ENCODE measurements at regions not wholly inside any gene's neighbourhood (a gene's known extent, or its start where the extent isn't known, plus 50 kb on each side); places are given as distances from the start of the nearest gene placed in this dataset.

GRCh38 chr4:159443975-159444374, 341.1 kb downstream of the RAPGEF2 start:
- TF ChIP-seq EZH2 (IDR thresholded peaks at IDR 0.05; ENCODE audit: borderline replicate concordance, low read depth, low read length, severe bottlenecking) (no peak), CTCF (IDR thresholded peaks at IDR 0.05; ENCODE audit: borderline replicate concordance, extremely low read depth, low read length, poor library complexity, severe bottlenecking) (no peak)
- H3K36me3 ChIP-seq (ENCODE audit: insufficient read depth, low read length) = no peaks in the 10 kb centered on the region
- no peaks in the 10 kb centered on the region for H3K4me1 ChIP-seq (ENCODE audit: insufficient read depth, low read length)
- no peak overlapping the region for H2AFZ ChIP-seq (ENCODE audit: low read depth, low read length)
- DNase-seq = no peak
- H3K4me3 ChIP-seq (ENCODE audit: low read depth in 1 of 2, low read length in 2 of 2) = no peak overlapping the region
- no peaks in the 10 kb centered on the region for H3K79me2 ChIP-seq (ENCODE audit: insufficient read depth, low read length)
- H3K27ac ChIP-seq (ENCODE audit: low read length) = no peak overlapping the region
- no peak overlapping the region for H3K4me2 ChIP-seq (ENCODE audit: insufficient read depth, low read length)
- no peaks in the 10 kb centered on the region for H4K20me1 ChIP-seq (ENCODE audit: insufficient read depth, low read length)
- no peak overlapping the region for H3K9ac ChIP-seq (ENCODE audit: low read depth, low read length)
- ATAC-seq (ENCODE audit: insufficient read depth, low read depth) = no peak
- H3K9me3 ChIP-seq (ENCODE audit: insufficient read depth, low read length, severe bottlenecking) = no peaks in the 10 kb centered on the region
- H3K27me3 ChIP-seq (ENCODE audit: insufficient read depth, low read length, poor library complexity) = no peaks in the 10 kb centered on the region

- no peak for TF ChIP-seq EZH2 (IDR thresholded peaks at IDR 0.05; ENCODE audit: borderline replicate concordance, low read depth, low read length, severe bottlenecking)
- no peak for TF ChIP-seq CTCF (IDR thresholded peaks at IDR 0.05; ENCODE audit: borderline replicate concordance, extremely low read depth, low read length, poor library complexity, severe bottlenecking)
- no peak overlapping the region for H3K9ac ChIP-seq (ENCODE audit: low read depth, low read length)
- no peak overlapping the region for H2AFZ ChIP-seq (ENCODE audit: low read depth, low read length)
- no peak overlapping the region for H3K4me2 ChIP-seq (ENCODE audit: insufficient read depth, low read length)
- no peaks in the 10 kb centered on the region for H3K79me2 ChIP-seq (ENCODE audit: insufficient read depth, low read length)
- no peaks in the 10 kb centered on the region for H4K20me1 ChIP-seq (ENCODE audit: insufficient read depth, low read length)
- no peaks in the 10 kb centered on the region for H3K9me3 ChIP-seq (ENCODE audit: insufficient read depth, low read length, severe bottlenecking)
- DNase-seq (no peak), ATAC-seq (ENCODE audit: insufficient read depth, low read depth) (no peak)
- H3K4me3 ChIP-seq (ENCODE audit: low read depth in 1 of 2, low read length in 2 of 2) = no peak overlapping the region
- no peaks in the 10 kb centered on the region for H3K4me1 ChIP-seq (ENCODE audit: insufficient read depth, low read length)
- H3K27me3 ChIP-seq (ENCODE audit: insufficient read depth, low read length, poor library complexity) = no peaks in the 10 kb centered on the region
- H3K36me3 ChIP-seq (ENCODE audit: insufficient read depth, low read length) = no peaks in the 10 kb centered on the region
- no peak overlapping the region for H3K27ac ChIP-seq (ENCODE audit: low read length)
Observed at GRCh38 chr4:159444678-159445077, 341.8 kb downstream of the RAPGEF2 start.

GRCh38 chr4:159445692-159446091, 342.8 kb downstream of the RAPGEF2 start:
- no peaks in the 10 kb centered on the region for H3K4me1 ChIP-seq (ENCODE audit: insufficient read depth, low read length)
- no peak overlapping the region for H3K9ac ChIP-seq (ENCODE audit: low read depth, low read length)
- H3K4me2 ChIP-seq (ENCODE audit: insufficient read depth, low read length) = no peak overlapping the region
- no peak for ATAC-seq (ENCODE audit: insufficient read depth, low read depth)
- DNase-seq = no peak
- no peak overlapping the region for H3K4me3 ChIP-seq (ENCODE audit: low read depth in 1 of 2, low read length in 2 of 2)
- no peaks in the 10 kb centered on the region for H3K79me2 ChIP-seq (ENCODE audit: insufficient read depth, low read length)
- TF ChIP-seq CTCF (IDR thresholded peaks at IDR 0.05; ENCODE audit: borderline replicate concordance, extremely low read depth, low read length, poor library complexity, severe bottlenecking) (no peak), EZH2 (IDR thresholded peaks at IDR 0.05; ENCODE audit: borderline replicate concordance, low read depth, low read length, severe bottlenecking) (no peak)
- no peaks in the 10 kb centered on the region for H3K9me3 ChIP-seq (ENCODE audit: insufficient read depth, low read length, severe bottlenecking)
- H3K27me3 ChIP-seq (ENCODE audit: insufficient read depth, low read length, poor library complexity) = no peaks in the 10 kb centered on the region
- no peak overlapping the region for H2AFZ ChIP-seq (ENCODE audit: low read depth, low read length)
- no peaks in the 10 kb centered on the region for H4K20me1 ChIP-seq (ENCODE audit: insufficient read depth, low read length)
- no peaks in the 10 kb centered on the region for H3K36me3 ChIP-seq (ENCODE audit: insufficient read depth, low read length)
- H3K27ac ChIP-seq (ENCODE audit: low read length) = no peak overlapping the region
